ENCODE measurements at regions not wholly inside any gene's neighbourhood (a gene's known extent, or its start where the extent isn't known, plus 50 kb on each side); places are given as distances from the start of the nearest gene placed in this dataset.

GRCh38 chr1:200272481-200273068 is 137.3 kb downstream of the ZNF281 start:
- Histone ChIP-seq H3K9me3 (no peaks in the 10 kb centered on the region), H3K4me3 (no peak overlapping the region), H3K36me3 (no peaks in the 10 kb centered on the region), H3K27me3 (no peaks in the 10 kb centered on the region), H3K4me1 (no peaks in the 10 kb centered on the region), H3K27ac (no peak overlapping the region)
- no peak for DNase-seq
- WGBS, 2 donors, result 91 to 96% methylated on average over 4 of the region's 4 CpGs
- TF ChIP-seq EP300 (IDR thresholded peaks at IDR 0.05) (no peak), POLR2A (IDR thresholded peaks at IDR 0.05) (no peak), POLR2AphosphoS5 (IDR thresholded peaks at IDR 0.05) (no peak)
- no peak for ATAC-seq (ENCODE audit: low FRiP score in 2 of 2)

DNA sequence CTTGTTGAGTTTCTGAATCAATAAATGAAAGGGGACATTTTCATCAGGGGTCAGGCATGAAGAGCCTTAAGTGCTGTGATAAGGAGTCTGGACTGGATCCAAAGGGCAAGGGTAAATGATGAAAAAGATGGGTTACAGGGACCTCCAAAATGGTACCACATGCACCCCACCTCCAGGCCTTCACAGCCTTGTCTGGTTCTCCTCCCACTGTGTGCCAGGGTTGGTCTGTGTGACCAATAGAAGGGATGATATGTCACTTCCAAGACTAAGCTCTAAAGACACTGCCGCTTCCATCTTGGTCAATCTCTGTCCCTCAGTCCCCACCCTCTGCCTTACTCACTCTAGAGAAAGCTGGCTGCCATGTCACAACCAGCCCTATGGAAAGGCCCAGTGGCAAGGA is 140.6 kb downstream of the ZNF281 start:
- ATAC-seq (ENCODE audit: low FRiP score in 2 of 2) (no peak), DNase-seq (no peak)
- Histone ChIP-seq H3K4me1 (no peaks in the 10 kb centered on the region), H3K9me3 (no peaks in the 10 kb centered on the region), H3K27ac (no peak overlapping the region), H3K27me3 (no peaks in the 10 kb centered on the region), H3K36me3 (no peaks in the 10 kb centered on the region), H3K4me3 (no peak overlapping the region)
- TF ChIP-seq POLR2AphosphoS5 (IDR thresholded peaks at IDR 0.05) (no peak), POLR2A (IDR thresholded peaks at IDR 0.05) (no peak), EP300 (IDR thresholded peaks at IDR 0.05) (no peak)
- TF ChIP-seq, protein P1, sequence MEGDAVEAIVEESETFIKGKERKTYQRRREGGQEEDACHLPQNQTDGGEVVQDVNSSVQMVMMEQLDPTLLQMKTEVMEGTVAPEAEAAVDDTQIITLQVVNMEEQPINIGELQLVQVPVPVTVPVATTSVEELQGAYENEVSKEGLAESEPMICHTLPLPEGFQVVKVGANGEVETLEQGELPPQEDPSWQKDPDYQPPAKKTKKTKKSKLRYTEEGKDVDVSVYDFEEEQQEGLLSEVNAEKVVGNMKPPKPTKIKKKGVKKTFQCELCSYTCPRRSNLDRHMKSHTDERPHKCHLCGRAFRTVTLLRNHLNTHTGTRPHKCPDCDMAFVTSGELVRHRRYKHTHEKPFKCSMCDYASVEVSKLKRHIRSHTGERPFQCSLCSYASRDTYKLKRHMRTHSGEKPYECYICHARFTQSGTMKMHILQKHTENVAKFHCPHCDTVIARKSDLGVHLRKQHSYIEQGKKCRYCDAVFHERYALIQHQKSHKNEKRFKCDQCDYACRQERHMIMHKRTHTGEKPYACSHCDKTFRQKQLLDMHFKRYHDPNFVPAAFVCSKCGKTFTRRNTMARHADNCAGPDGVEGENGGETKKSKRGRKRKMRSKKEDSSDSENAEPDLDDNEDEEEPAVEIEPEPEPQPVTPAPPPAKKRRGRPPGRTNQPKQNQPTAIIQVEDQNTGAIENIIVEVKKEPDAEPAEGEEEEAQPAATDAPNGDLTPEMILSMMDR (IDR thresholded peaks at IDR 0.05), result no peak
- 100% methylated on average over 1 of the region's 1 CpG for WGBS, 2 donors

DNA sequence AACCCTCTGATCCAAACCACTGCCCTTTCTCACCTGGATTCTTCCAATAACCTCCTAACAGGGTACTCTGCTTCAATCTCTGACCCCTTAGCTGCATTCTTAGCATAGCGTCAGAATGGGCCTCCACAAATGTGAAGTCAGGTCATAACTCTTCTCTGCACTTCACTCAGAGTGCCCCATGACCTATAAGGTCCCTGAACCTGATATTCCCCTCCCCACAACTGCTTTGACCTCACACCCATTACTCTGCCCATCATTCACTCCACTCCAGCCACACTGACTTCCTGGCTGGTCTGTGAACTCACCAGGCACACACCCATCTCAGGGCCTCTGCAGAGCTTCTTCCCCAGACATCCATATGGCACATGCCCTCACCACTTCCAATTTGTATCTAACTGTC is 141.9 kb downstream of the ZNF281 start:
- ATAC-seq (ENCODE audit: low FRiP score in 2 of 2) (no peak), DNase-seq (no peak)
- H3K9me3 ChIP-seq, result no peaks in the 10 kb centered on the region
- WGBS, 2 donors, result 93 to 95% methylated on average over 1 of the region's 1 CpG
- no peak overlapping the region for H3K27ac ChIP-seq
- TF ChIP-seq, protein P1 (IDR thresholded peaks at IDR 0.05), result no peak
- TF ChIP-seq POLR2AphosphoS5 (IDR thresholded peaks at IDR 0.05), result no peak
- no peak for TF ChIP-seq EP300 (IDR thresholded peaks at IDR 0.05)
- TF ChIP-seq POLR2A (IDR thresholded peaks at IDR 0.05), result no peak
- no peak overlapping the region for H3K4me3 ChIP-seq
- H3K27me3 ChIP-seq, result no peaks in the 10 kb centered on the region
- H3K4me1 ChIP-seq, result no peaks in the 10 kb centered on the region
- no peaks in the 10 kb centered on the region for H3K36me3 ChIP-seq

- Histone ChIP-seq H3K9me3 (no peaks in the 10 kb centered on the region), H3K36me3 (no peaks in the 10 kb centered on the region), H3K4me1 (no peaks in the 10 kb centered on the region), H3K27me3 (no peaks in the 10 kb centered on the region), H3K4me3 (no peak overlapping the region), H3K27ac (no peak overlapping the region)
- no peak for TF ChIP-seq EP300 (IDR thresholded peaks at IDR 0.05)
- 76 to 80% methylated on average over 4 of the region's 4 CpGs for WGBS, 2 donors
- ATAC-seq (ENCODE audit: low FRiP score in 2 of 2) (no peak), DNase-seq (no peak)
Observed at GRCh38 chr1:200267458-200267857, 142.4 kb downstream of the ZNF281 start.

DNA sequence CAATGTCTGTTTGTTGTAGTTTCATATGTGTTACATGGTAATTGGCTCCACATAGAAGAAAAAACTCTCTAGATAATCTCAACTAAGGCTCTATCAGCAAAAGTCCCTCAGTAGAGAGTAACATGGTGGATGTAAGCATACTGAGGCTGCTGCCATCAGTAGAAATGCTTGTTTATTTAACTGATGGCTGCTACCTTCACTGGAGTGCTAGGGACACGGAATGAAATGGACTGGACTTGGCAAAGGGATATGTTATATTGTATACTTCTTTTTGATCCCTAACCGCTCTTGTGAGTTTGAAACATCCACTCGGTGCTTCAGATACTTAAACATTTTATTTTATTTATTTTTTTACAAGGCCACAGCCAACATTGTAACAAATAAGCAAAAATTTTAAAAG is 143.0 kb downstream of the ZNF281 start:
- H3K27ac ChIP-seq, result no peak overlapping the region
- no peaks in the 10 kb centered on the region for H3K9me3 ChIP-seq
- H3K36me3 ChIP-seq, result no peaks in the 10 kb centered on the region
- H3K4me3 ChIP-seq, result no peak overlapping the region
- ATAC-seq (ENCODE audit: low FRiP score in 2 of 2) (no peak), DNase-seq (no peak)
- TF ChIP-seq EP300 (IDR thresholded peaks at IDR 0.05) (no peak), POLR2AphosphoS5 (IDR thresholded peaks at IDR 0.05) (no peak), POLR2A (IDR thresholded peaks at IDR 0.05) (no peak)
- TF ChIP-seq, protein P1 (IDR thresholded peaks at IDR 0.05), result no peak
- no peaks in the 10 kb centered on the region for H3K27me3 ChIP-seq
- H3K4me1 ChIP-seq, result no peaks in the 10 kb centered on the region
- 81 to 89% methylated on average over 3 of the region's 3 CpGs for WGBS, 2 donors

DNA sequence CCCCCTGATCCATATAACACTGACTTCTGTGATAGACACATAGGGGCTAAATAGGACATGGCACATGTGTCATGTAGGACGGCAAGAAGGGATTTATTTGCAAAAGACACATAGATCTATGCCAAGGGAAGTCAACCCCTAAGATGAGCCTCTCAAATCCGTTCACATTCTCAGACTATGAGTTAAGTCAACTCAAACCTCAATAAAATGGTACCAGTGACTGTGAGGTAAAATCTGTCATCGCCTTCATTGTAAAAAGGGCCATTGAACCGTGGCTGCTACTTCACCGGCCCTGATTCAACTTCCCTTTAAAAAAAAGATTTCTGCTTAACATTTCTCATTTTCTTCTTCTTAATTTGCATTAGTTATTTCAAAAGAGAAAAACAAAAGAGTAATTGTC is 144.0 kb downstream of the ZNF281 start:
- no peak for TF ChIP-seq POLR2A (IDR thresholded peaks at IDR 0.05)
- no peak for TF ChIP-seq EP300 (IDR thresholded peaks at IDR 0.05)
- TF ChIP-seq, protein P1 (IDR thresholded peaks at IDR 0.05), result no peak
- no peak for TF ChIP-seq POLR2AphosphoS5 (IDR thresholded peaks at IDR 0.05)
- no peak for DNase-seq
- no peak for ATAC-seq (ENCODE audit: low FRiP score in 2 of 2)
- no peaks in the 10 kb centered on the region for H3K9me3 ChIP-seq
- no peaks in the 10 kb centered on the region for H3K36me3 ChIP-seq
- H3K27me3 ChIP-seq, result no peaks in the 10 kb centered on the region
- H3K4me1 ChIP-seq, result no peaks in the 10 kb centered on the region
- H3K27ac ChIP-seq, result no peak overlapping the region
- WGBS, 2 donors, result 90 to 91% methylated on average over 5 of the region's 5 CpGs
- H3K4me3 ChIP-seq, result no peak overlapping the region

All from upper lobe of left lung (tissue), 6 donors.